ENCODE measurements at regions not wholly inside any gene's neighbourhood (a gene's known extent, or its start where the extent isn't known, plus 50 kb on each side); places are given as distances from the start of the nearest gene placed in this dataset.

DNA sequence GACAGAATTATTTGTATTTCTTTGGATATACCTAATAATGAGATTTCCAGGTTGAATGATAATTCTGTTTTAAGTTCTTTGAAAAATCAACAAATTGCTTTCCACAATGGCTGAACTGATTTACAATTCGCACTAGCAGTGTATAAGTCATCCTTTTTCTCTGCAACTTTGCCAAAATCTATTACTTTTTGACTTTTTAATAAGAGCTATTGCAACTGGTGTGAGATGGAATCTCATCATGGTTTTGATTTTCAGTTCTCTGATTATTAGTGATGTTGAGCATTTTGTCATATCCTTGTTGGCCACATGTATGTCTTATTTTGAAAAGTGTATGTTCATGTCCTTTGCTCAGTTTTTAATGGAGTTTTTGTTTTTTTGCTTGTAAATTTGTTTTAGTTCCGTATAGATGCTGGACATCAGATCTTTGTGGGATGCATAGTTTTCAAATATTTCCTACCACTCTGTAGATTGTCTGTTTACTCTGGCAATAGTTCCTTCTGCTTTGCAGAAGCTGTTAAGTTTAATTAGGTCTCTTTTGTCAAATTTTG is 409.8 kb upstream of the CITED2 start:
- no peak overlapping the region for H3K4me3 ChIP-seq (ENCODE audit: low read depth, low read length)
- no peaks in the 10 kb centered on the region; the same call in 1 of the 2 replicates for H3K4me1 ChIP-seq (ENCODE audit: control insufficient read depth, insufficient read depth, low read length)
- no peak overlapping the region for H3K27ac ChIP-seq (ENCODE audit: low read depth, low read length)
- H3K9me3 ChIP-seq (ENCODE audit: control insufficient read depth, insufficient read depth, low read depth, low read length): peaks cover 20% of the 10 kb centered on the region; the same call in 1 of the 2 replicates
- no peak overlapping the region for H3K9ac ChIP-seq (ENCODE audit: low read length)
- no peaks in the 10 kb centered on the region for H3K36me3 ChIP-seq (ENCODE audit: control insufficient read depth, insufficient read depth, low read length)
- no peaks in the 10 kb centered on the region for H3K27me3 ChIP-seq (ENCODE audit: control insufficient read depth, insufficient read depth, low read length)

DNA sequence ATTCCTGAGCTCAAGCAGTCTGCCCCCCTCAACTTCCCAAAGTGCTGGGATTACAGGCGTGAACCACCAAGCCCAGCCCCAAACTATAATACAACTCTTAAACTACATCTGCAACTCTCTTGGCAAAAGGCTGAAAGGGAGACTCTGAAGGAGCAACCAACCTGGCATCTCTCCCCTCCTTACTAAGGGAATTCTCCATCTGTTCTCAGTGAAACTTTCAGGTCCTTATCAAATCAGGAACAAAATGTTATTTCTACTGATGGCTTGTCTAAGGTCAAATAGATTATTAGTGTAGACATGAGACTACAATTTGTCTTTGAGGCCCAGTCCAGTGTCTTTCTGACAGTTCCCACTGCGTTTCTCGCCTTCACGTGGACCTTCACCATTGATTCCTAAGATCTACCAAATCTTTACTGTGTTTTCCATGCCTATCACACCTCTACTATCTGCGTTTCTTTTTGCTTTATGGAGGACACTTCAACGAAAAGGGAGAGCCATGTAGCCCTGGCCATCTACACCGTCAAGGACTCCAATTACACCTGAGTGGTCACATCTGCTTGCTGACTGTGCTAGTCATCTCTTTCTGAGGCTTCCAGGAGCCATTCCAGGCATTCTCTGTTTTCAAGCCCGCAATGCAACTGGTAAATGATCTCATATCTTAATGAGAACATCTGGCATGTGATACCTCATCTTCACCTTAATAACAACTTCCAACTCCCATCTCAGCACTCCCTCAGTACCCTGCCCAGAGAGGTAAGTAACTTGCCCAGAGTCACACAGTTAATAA is 405.7 kb upstream of the CITED2 start:
- H3K9ac ChIP-seq (ENCODE audit: low read length): no peak overlapping the region
- peaks cover 10% of the 10 kb centered on the region; the same call in 1 of the 2 replicates for H3K9me3 ChIP-seq (ENCODE audit: control insufficient read depth, insufficient read depth, low read depth, low read length)
- no peaks in the 10 kb centered on the region for H3K36me3 ChIP-seq (ENCODE audit: control insufficient read depth, insufficient read depth, low read length)
- H3K4me1 ChIP-seq (ENCODE audit: control insufficient read depth, insufficient read depth, low read length): peaks cover 32% of the 10 kb centered on the region
- H3K27ac ChIP-seq (ENCODE audit: low read depth, low read length): no peak overlapping the region
- no peak overlapping the region for H3K4me3 ChIP-seq (ENCODE audit: low read depth, low read length)
- no peaks in the 10 kb centered on the region for H3K27me3 ChIP-seq (ENCODE audit: control insufficient read depth, insufficient read depth, low read length)

DNA sequence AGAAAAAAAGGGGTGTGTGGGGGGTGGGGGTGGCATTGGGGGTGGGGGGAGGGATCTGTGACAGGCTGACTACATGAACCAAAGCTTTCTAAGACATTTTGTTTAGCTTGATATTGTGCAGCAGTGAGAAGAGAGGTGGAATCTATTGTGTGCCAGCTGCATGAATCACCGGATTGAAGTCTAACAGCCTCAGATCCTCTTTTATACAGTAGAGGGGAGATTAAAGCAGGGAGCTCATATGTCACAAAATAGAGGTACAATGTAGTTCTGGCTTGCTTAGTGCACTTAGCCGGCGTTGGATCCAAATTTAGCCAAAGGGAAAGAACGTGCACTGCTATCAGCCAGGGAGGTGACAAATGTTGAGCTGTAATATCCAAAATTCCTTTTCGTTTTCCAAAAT is 404.2 kb upstream of the CITED2 start:
- H3K4me1 ChIP-seq (ENCODE audit: control insufficient read depth, insufficient read depth, low read length): peaks cover 32% of the 10 kb centered on the region
- no peaks in the 10 kb centered on the region for H3K27me3 ChIP-seq (ENCODE audit: control insufficient read depth, insufficient read depth, low read length)
- H3K27ac ChIP-seq (ENCODE audit: low read depth, low read length): no peak overlapping the region
- peaks cover 1% of the 10 kb centered on the region; the same call in 1 of the 2 replicates for H3K9me3 ChIP-seq (ENCODE audit: control insufficient read depth, insufficient read depth, low read depth, low read length)
- no peaks in the 10 kb centered on the region for H3K36me3 ChIP-seq (ENCODE audit: control insufficient read depth, insufficient read depth, low read length)
- no peak overlapping the region for H3K4me3 ChIP-seq (ENCODE audit: low read depth, low read length)
- no peak overlapping the region for H3K9ac ChIP-seq (ENCODE audit: low read length)

DNA sequence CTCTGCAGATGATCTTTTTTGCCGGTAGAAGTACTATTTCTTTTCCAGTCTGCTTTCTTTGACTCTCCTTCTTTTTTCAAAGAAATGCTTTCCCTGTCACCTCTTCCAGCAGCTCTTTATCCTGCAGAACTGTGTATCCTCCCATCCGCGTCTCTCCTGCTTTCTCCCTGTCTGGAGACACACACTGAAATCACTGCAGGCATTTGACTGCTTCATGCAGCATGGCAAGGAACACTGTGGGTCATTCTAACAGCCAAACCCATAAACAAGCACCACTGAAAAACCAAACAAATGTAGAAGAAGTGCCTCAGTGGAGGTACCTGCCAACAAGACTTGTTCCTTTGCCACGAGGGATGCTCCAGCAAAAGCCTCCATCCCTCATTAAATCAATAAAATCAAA is 403.7 kb upstream of the CITED2 start:
- Histone ChIP-seq H3K4me1 (ENCODE audit: control insufficient read depth, insufficient read depth, low read length) (peaks cover 32% of the 10 kb centered on the region), H3K27ac (ENCODE audit: low read depth, low read length) (no peak overlapping the region), H3K36me3 (ENCODE audit: control insufficient read depth, insufficient read depth, low read length) (no peaks in the 10 kb centered on the region), H3K9me3 (ENCODE audit: control insufficient read depth, insufficient read depth, low read depth, low read length) (no peaks in the 10 kb centered on the region; the same call in 1 of the 2 replicates), H3K9ac (ENCODE audit: low read length) (no peak overlapping the region), H3K27me3 (ENCODE audit: control insufficient read depth, insufficient read depth, low read length) (no peaks in the 10 kb centered on the region), H3K4me3 (ENCODE audit: low read depth, low read length) (no peak overlapping the region)

DNA sequence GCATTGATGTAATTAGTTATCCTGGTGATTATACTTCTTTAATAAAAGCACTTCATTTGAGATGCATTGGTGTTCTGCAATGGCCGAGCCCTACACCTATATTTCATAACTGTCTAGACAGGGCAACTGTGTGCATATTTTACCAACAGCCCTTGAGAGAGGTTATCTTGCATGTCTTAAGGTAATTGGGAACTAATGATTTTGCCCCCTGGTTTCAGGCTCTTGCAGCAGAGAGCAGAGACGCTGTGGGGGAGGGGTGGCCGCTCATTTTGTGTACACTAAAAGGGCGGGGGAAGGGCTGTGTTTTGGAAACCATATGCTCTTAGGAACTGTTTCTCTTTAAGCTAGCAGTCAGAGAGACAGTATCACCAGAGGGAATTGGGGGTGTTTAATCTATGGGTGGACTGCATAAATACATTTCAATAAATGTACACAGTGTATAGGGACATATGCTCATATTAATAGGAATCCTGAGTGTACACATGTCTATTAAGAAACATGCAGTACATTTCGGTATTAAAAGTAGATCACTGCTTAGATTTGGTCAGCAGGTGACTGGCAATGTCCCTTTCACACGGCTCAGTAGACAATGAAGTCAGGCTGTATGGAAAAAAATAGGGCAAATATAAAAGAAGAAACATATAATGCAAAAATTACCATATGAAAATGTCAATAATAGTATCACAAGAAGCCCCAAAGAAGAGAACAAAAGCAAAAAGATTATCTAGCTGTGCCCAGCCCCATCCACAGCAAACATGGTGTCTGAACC is 402.9 kb upstream of the CITED2 start:
- Histone ChIP-seq H3K4me3 (ENCODE audit: low read depth, low read length) (no peak overlapping the region), H3K27me3 (ENCODE audit: control insufficient read depth, insufficient read depth, low read length) (no peaks in the 10 kb centered on the region), H3K27ac (ENCODE audit: low read depth, low read length) (no peak overlapping the region), H3K36me3 (ENCODE audit: control insufficient read depth, insufficient read depth, low read length) (no peaks in the 10 kb centered on the region), H3K9ac (ENCODE audit: low read length) (no peak overlapping the region), H3K9me3 (ENCODE audit: control insufficient read depth, insufficient read depth, low read depth, low read length) (no peaks in the 10 kb centered on the region), H3K4me1 (ENCODE audit: control insufficient read depth, insufficient read depth, low read length) (peaks cover 32% of the 10 kb centered on the region)

DNA sequence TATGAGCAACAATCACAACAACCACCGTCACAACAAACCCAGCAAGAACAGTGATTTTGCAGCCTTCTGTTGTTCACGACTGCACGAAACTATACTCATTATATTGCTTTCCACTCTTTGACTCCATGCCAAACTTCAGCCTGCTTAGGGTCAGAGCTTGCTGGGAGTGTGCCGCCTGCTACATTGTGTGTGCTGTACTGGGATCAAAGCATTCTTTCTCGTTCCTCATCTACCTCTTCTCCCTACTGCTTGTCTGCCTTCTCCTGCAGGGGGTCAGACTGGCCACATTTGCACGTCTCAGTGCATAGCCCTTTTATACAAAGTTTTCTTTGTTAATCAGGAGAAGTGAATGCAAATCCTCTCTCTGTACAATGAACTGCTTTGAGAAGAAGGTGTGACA is 401.6 kb upstream of the CITED2 start:
- H3K27me3 ChIP-seq (ENCODE audit: control insufficient read depth, insufficient read depth, low read length): no peaks in the 10 kb centered on the region
- H3K4me1 ChIP-seq (ENCODE audit: control insufficient read depth, insufficient read depth, low read length): peaks cover 32% of the 10 kb centered on the region
- no peaks in the 10 kb centered on the region for H3K9me3 ChIP-seq (ENCODE audit: control insufficient read depth, insufficient read depth, low read depth, low read length)
- no peak overlapping the region for H3K9ac ChIP-seq (ENCODE audit: low read length)
- H3K27ac ChIP-seq (ENCODE audit: low read depth, low read length): no peak overlapping the region
- no peak overlapping the region for H3K4me3 ChIP-seq (ENCODE audit: low read depth, low read length)
- H3K36me3 ChIP-seq (ENCODE audit: control insufficient read depth, insufficient read depth, low read length): no peaks in the 10 kb centered on the region

DNA sequence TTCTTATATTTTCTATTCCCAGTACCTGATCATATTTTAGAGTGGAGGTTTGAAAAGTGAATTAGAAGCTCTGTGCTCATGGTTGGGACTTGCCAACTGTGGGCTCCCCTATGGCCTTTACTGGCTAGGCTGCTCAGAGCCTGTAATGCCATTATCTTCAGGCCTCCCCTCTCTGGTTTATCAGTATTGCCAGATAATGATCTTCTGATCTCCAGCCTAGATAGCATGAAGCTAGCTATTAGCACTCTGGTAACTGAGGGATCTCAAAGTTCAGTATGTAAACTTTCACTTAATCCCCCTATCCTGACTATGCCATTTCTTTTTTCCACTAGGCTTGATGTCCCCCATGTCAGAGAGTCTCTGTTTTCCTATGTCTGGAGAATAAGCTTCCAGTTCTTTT is 393.7 kb upstream of the CITED2 start:
- peaks cover 7% of the 10 kb centered on the region; the same call in 1 of the 2 replicates for H3K4me1 ChIP-seq (ENCODE audit: control insufficient read depth, insufficient read depth, low read length)
- H3K9ac ChIP-seq (ENCODE audit: low read length): no peak overlapping the region
- no peak overlapping the region for H3K27ac ChIP-seq (ENCODE audit: low read depth, low read length)

DNA sequence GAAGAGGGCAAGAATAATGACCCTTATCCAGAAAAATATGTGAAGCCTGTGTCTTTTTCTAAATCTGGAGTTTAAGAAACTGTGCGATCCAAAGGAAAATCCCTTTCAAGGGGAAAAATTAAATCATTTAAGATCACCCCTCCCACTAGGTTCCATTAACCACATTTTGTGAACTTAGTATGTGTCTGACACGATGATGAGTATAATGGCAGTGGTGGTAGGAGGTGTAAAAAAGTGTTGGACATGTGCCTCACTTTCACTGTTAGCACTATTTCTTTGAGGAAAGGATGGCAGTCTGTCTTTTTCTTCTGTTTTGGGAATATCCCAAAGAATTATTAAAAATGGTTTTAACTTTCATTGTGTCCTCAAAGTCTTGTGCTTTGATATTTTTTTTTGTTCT is 392.3 kb upstream of the CITED2 start:
- Histone ChIP-seq H3K27me3 (ENCODE audit: control insufficient read depth, insufficient read depth, low read length) (no peaks in the 10 kb centered on the region), H3K4me1 (ENCODE audit: control insufficient read depth, insufficient read depth, low read length) (peaks cover 12% of the 10 kb centered on the region; the same call in 1 of the 2 replicates), H3K36me3 (ENCODE audit: control insufficient read depth, insufficient read depth, low read length) (no peaks in the 10 kb centered on the region), H3K9me3 (ENCODE audit: control insufficient read depth, insufficient read depth, low read depth, low read length) (no peaks in the 10 kb centered on the region), H3K4me3 (ENCODE audit: low read depth, low read length) (no peak overlapping the region), H3K9ac (ENCODE audit: low read length) (no peak overlapping the region), H3K27ac (ENCODE audit: low read depth, low read length) (no peak overlapping the region)

More for the DNA sequence above, 393.7 kb upstream of the CITED2 start:
- H3K27me3 ChIP-seq (ENCODE audit: control insufficient read depth, insufficient read depth, low read length): no peaks in the 10 kb centered on the region
- H3K36me3 ChIP-seq (ENCODE audit: control insufficient read depth, insufficient read depth, low read length): no peaks in the 10 kb centered on the region
- no peaks in the 10 kb centered on the region for H3K9me3 ChIP-seq (ENCODE audit: control insufficient read depth, insufficient read depth, low read depth, low read length)
- H3K4me3 ChIP-seq (ENCODE audit: low read depth, low read length): no peak overlapping the region

DNA sequence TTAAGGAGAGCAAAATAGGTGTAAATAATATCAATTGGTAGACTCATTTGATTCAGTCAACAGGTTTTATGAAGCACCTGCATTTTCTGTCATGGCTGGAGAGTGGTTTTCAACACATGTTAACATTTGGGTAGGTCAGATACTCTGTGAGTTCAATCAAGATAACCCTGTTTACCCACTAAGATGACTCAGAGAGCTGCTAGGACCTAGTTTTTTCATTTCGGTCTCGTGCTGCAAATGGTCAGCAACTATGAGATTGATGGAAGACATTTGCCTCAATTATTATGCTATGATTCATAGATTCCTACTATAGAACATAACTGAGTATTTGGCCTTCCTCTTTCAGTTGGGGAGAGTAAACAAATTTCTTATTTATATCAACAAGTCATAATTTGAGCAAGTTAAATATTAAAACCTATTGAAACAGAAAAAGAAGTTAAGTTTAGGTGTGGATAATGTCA is 391.4 kb upstream of the CITED2 start:
- H3K4me3 ChIP-seq (ENCODE audit: low read depth, low read length): no peak overlapping the region
- H3K27me3 ChIP-seq (ENCODE audit: control insufficient read depth, insufficient read depth, low read length): no peaks in the 10 kb centered on the region
- peaks cover 12% of the 10 kb centered on the region; the same call in 1 of the 2 replicates for H3K4me1 ChIP-seq (ENCODE audit: control insufficient read depth, insufficient read depth, low read length)
- no peak overlapping the region for H3K9ac ChIP-seq (ENCODE audit: low read length)
- H3K9me3 ChIP-seq (ENCODE audit: control insufficient read depth, insufficient read depth, low read depth, low read length): no peaks in the 10 kb centered on the region
- H3K27ac ChIP-seq (ENCODE audit: low read depth, low read length): no peak overlapping the region
- no peaks in the 10 kb centered on the region for H3K36me3 ChIP-seq (ENCODE audit: control insufficient read depth, insufficient read depth, low read length)

DNA sequence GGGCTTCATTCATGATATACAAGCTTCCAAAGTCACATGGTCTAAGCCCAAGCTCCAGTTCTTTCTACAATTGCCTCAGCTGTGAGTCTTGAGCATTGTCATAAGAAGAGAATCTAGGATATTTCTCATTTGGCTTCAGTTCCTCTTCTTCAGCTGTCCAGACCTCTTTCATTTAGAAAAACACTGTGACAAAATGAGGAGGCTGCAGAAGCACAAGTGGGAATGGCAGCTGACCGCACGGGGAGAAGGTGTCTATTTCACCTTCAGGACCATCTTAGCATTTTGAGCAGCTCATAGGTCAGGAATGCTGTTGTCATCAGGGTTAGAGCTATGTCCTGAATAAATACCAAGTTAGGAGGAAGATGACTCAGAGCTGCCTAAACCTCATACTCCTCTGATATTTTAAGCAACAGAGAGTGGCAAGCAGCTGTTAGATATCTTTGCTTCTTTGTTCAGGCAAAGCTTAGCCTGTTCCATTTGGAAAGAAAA is 390.1 kb upstream of the CITED2 start:
- Histone ChIP-seq H3K9ac (ENCODE audit: low read length) (no peak overlapping the region), H3K27ac (ENCODE audit: low read depth, low read length) (peak overlapping the region; percentile 4; the same call in 1 of the 2 replicates), H3K4me3 (ENCODE audit: low read depth, low read length) (no peak overlapping the region), H3K36me3 (ENCODE audit: control insufficient read depth, insufficient read depth, low read length) (no peaks in the 10 kb centered on the region), H3K9me3 (ENCODE audit: control insufficient read depth, insufficient read depth, low read depth, low read length) (no peaks in the 10 kb centered on the region), H3K27me3 (ENCODE audit: control insufficient read depth, insufficient read depth, low read length) (no peaks in the 10 kb centered on the region), H3K4me1 (ENCODE audit: control insufficient read depth, insufficient read depth, low read length) (peaks cover 12% of the 10 kb centered on the region; the same call in 1 of the 2 replicates)
